Stimulated activated CD4-positive, alpha-beta T cell treated with anti-CD3 and anti-CD28 coated beads, Interleukin-2, amount 100 ng/mL, for 4 hours (primary cell): ENCODE measurements at regions not wholly inside any gene's neighbourhood (a gene's known extent, or its start where the extent isn't known, plus 50 kb on each side); places are given as distances from the start of the nearest gene placed in this dataset.

Experiments used
- DNase-seq: peaks from one replicate; pipeline ENCODE4 v3.0.0-alpha.2; 2020; ENCODE audit warnings: low read depth

DNA sequence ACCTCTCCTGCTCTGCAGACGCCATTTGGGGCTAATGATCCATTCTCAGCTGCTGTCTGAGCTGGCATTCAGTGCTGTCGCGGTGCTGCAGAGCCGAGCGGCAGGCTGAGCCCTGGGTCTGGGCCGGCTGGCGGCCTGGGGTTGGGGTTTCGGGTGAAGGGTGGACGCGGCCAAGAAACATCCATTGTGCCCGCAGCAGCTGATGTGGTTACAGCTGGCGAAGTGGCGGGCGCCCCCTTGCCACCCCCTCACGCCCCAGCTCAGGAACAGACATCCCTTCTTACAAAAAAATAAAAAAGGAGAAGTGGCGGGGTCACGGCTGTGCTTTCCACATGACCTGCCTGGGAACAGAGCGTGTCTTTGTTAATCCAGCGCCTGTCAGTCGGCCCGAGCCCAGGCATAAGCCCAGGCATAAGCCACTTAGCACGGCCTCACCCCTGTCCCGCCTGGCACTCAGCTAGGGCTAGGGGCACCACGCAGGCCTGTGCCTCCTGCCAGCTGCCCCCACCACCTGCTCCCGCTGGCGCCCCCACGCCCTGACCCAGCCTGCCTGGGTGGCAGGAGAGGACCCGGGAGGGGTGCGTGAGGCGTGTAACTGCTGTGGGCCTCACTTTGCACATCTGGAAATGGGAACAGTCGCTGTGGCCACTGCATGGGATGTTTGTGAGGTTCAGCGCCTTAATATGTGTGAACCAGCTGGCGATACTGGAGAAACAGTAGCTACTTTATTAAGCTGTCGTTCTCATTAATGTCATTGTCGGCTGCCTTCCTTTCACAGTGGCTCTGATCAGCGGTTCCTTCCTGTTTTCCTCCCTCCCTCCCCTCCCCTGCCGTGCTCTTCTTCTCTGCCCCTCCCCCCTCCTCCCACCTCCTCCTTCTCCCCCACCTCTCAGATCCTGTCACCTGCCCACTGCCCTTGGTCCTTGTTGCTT is 197.7 kb upstream of the CIBAR2 start:
- no peak for DNase-seq

DNA sequence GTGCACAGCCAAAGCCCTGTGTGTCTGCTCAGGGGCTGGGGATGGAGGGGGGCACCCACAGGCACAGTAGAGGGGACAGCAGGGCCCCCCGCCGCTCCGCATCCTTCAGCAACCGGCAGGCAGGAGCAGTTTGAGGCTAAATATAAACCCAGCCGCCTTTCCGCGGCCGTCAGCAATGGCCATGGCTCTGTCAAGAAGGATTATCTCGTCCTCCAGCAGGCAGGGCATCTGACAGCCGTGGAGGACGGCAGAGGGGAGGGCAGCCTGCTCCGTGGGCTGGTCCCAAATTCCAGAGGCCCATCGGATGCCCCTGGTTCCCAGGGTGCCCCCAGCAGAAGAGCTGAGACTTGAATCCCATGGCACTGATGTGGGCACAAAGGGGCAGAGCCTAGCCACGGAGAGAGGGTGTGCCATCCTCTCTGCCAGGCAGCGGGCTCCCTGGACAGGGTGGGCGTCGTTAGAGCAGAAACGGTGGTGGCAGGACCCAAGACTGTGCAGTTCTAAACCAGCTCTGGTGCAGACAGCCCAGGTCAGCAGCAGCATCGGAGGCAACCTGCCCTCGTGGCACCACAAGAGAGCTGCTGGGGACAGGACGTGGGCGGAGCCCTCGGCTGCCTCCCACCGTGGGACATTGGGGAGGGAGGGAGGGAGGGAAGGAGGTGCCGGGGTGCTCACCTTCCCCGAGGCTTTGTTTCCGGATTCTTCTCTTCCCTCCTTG is 198.8 kb upstream of the CIBAR2 start:
- DNase-seq, result peak; percentile 28

- DNase-seq, result no peak
Measured at GRCh38 chr16:85311741-85312140, 199.5 kb upstream of the CIBAR2 start.

DNA sequence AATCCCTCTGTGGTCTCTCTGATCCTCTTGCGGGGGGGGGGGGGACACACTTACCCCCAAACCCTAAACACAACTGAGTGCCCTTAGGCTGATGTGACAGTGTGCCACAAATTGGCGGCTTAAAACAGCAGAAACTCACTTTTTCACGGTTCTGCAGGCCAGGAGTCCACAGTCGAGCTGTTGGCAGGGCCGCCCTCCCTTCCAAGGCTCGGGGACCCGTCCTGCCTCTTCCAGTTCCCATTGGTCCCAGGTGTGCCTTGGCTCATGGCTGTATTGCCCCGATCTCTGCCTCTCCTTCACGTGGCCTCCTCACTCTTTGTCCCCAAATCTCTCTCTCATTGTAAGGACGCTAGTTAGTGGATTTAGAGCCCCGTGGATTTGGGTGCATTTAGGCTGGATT is 199.9 kb upstream of the CIBAR2 start:
- DNase-seq, result no peak

DNA sequence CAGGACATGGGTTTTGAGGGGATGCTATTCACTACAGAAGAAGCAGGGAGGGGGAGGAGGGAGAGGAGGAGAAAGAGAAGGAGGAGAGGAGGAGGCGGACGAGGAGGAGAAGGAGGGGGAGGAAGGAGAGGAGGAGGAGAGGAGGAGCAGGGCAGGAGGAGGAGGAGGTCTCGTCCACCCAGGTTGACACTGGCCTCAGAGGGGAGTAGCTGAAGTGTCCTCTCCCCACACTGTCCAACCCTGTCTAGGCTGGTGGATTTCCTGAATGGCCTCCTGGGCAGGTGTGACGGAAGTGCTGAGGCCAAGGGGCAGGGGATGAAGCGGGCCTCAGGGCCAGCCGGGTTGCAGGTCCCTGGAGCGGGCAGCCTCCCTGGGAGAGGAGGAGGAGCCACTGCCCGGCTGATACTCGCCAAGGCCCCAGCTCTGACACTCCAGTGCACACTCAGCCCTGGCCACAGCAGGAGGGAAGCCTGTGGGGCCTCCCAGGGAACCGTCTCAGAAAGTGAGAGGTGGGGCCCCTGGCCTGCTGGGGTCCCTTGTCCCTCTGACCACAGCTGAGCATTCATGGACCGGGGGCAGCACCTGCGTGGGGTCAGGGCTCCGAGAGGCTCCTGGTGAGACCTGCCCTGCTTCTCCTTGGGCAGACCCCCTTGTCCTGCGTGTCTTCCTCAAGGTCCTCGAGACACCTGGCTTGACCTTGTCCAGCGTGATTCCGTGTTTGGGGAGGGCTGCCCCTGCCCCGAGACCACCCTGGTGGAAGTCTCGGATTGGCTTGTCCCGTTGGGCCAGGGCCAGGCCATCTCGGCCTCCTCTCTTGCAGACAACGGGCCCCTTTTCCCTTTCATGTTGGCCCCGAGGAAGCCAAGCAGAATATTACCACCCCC is 200.6 kb upstream of the CIBAR2 start:
- no peak for DNase-seq

DNA sequence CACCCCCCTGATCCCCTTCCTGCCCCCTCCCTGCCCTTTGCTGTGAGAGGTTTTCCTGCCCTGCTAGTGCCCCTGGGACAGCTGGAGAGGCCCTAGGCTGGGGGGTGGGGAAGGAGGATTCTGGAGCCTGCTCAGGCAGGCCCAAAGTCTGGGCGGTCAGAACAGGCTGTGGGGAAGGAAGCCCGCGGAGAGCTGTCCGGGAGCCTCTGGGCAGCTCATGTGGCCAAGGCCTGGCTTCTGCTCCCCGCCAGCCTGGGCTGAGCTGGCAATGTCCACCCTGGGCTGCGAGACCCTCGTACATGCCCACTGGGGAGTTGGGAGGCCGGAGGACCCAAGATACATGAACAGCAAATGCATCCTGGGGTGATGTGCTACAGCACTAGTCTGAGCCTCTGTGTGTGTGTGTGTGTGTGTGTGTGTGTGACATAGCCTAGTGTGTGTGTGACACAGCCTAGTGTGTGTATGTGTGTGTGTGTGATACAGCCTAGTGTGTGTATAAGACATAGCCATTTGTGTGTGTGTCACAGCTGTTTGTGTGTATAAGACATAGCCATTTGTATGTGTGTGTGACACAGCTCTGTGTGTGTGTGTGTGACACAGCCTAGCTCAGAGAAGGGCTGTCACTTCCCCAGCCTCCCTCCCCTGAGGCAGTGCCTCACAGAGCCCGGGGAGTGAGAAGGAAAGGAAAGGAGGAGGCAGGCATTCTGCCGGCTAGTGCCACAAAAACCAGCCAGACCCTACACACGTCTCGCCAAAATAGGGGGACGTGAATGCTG is 201.4 kb upstream of the CIBAR2 start:
- no peak for DNase-seq

DNA sequence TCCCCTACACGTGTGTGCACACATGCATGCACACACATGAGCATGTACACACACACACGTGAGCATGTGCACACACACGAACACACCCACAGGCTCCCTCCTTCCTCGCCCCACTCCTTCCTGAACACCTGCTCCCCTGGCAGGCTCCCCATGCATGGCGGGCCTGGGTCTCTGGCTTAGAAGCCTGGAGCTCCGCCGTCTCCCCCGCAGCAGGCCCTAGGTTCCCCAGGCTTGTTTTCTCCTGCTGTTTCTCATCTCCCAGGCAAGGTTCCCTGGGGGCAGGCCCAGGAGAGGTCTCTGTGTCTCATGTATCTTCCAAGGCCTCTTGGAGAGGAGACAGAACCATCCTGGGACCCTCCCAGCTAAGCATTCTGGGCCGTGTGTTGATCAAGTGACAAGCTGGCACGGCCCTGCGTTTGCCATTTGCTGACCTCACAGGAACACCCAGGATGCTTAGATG is 202.3 kb upstream of the CIBAR2 start:
- DNase-seq, result no peak

DNA sequence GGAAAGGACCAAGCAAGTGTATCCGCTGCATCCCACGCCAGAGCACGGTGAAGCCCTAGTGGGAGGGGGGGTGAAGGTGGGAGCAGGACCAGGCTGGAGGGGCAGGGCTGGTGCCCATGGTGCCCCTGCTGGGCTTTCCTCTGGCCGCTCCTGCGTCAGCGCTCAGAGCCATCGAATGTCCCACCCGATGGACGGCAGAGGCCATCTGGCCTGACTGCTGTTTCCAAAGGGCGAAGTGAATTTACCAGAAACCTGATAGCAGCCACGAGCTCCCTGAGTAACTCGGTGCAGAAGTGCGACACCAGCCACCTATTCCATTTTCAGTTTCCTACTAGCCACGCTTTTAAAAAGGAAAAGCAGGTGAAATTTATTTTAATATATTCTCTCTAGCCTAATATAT is 203.6 kb upstream of the CIBAR2 start:
- DNase-seq, result no peak

GRCh38 chr16:85316321-85316919 is 204.1 kb upstream of the CIBAR2 start:
- DNase-seq, result no peak

GRCh38 chr16:85316944-85317343 is 204.7 kb upstream of the CIBAR2 start:
- no peak for DNase-seq

DNA sequence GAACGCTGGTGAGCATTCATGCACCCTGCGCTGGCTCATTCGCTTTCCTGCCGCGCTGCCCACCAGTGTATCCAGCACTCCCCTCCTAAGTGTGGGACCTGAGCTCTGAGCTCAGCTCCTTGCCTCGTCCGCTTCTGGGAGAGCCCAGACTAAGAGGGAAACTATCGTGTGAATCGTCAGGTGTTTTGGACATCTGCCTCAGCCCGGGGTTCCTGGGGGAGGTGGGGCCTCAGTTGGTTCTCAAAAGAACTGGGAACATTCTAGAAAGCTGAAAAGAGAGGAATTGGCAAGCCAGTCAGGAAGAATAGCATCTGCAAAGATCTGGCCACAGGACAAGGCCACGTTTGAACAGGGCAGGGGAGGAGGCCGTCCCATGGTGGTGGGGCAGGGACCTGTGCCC is 205.4 kb upstream of the CIBAR2 start:
- DNase-seq, result no peak

DNA sequence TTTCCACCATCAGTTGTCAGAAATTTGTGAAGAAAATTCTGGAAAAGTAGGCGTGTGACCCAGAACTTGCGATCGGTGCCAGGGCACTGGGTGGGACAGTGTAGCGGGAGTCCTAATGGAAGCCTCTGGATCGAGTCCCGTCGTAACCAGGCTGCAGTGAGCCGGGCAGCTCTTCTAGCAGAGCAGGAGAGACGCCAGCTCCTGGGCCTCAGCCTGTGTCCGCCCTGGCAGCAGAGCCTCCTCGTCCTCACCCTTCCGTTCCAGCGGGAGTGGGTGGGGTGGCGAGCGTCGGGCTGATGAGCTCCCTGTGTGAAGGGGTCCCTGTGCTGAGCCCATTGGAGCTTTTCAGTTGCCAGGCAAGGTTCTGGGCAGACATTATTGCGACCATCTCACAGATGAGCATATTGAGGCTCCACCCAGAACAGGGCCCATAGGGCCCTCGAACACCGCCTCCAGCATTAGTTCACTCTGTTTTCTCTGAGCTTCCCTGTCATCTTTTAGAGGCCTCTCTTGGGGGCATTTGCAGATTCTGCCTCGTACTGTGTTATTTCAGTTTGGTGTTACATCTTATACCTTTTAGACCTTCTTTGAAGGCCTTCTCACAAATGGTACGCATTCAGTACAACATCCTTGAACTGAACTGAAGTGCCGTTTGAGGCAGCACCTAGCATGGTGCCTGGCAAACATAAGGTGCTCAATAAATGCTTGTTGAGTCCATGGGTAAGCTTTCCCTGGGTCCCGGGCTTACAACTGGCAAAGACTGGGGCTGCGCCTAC is 207.1 kb upstream of the CIBAR2 start:
- no peak for DNase-seq

DNA sequence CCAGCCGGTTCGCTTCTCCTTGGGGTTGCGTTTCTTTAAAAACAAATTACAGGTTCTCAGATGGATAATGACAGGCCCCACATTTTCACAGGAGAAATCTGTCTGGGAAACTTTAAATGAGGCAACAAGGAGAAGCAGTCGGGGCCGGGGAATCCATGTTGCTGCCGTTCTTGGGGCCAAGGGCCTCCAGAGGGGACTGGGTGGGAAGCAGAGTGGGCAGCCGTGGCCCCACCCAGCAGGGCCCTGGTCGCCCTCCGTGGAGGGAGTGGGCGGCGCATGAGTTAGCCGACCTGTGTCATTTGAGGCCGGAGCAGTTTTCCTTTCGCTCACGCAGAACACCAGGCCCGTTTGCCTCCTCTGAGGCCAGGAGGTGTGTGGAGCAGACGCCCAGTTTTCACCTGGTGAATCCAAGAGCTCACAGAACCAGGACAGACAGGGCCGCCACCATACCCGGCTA is 207.7 kb upstream of the CIBAR2 start:
- no peak for DNase-seq

GRCh38 chr16:85320677-85321385 is 208.6 kb upstream of the CIBAR2 start:
- no peak for DNase-seq

DNA sequence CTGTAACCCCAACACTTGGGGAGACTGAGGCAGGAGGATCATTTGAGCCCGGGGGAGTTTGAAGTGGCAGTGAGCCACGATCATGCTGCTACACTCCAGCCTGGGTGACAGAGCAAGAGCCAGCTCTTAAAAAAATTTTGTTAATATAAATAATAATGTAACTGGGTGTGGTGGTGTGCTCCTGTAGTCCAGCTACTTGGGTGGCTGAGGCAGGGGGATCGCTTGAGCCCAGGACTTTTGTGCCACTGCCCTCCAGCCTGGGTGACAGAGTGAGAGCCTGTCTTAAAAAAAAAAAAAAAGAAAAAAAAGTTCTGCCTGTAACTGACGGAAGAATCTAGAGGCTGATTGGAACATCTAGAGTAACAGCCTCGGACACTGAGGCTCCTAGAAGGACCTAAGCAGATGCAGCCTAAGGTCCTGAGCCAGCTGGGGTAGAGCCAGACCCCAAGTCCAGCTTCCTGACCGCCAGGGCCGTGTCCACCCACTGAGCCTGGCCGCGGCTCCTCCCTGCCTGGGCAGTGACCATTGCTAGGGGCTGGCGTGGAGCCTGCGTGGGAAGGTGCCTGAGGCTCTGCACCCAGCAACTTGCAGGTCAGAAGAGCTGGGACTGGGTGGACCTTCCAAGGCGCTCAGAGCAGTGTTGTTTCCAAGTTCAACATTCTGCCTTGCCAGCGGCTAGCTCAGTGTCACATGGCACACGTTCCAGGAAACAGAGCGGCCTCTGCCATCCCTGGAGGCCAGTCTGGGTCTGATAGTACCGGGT is 209.4 kb upstream of the CIBAR2 start:
- DNase-seq, result no peak

DNA sequence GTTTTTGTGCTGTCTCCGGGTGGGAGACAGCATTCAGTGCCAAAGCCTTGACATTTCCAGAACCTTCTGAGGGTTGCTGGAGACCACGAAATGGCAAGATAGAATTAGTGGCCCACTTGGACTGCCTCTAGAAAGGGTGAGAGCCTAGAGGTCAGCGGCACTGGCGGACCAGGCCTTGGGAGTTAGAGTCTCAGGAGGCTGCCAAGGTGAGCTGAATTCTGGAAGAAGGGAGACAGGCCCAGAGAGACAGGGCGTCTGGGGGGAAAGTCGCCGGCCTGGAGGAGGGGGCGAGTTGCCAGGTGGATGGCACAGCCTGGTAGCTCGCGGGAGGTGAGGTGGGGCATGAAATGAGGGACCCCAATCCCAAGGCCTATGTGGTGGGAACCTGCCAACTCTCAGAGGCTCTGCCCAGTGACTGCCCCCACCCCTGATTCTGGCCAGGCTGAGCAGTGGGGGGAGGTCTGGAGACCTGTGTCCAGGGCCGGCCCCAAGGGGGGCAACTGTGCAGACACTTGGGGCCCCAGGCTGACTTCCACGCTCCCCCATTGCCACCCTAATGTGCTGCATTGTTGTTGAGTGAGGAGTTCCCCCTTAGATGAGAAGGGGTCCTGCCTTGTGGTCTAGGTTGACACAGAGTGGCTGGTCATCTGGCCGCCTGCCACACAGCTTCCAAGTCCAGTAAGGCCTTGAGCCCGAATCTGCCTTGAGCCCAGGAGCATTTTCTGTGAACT is 211.1 kb upstream of the CIBAR2 start:
- DNase-seq, result no peak

- DNase-seq, result no peak
Measured at GRCh38 chr16:85323961-85324253, 211.6 kb upstream of the CIBAR2 start.

GRCh38 chr16:85324488-85324887 is 212.2 kb upstream of the CIBAR2 start:
- no peak for DNase-seq
